B cell (primary cell): ENCODE measurements at regions not wholly inside any gene's neighbourhood (a gene's known extent, or its start where the extent isn't known, plus 50 kb on each side); places are given as distances from the start of the nearest gene placed in this dataset.

ENCODE experiments used
- EZH2 ChIP-seq: IDR thresholded peaks from 2 replicates; pipeline ENCODE4 v1.6.1; 2012; ENCODE audit warnings: borderline replicate concordance, low read depth, mild to moderate bottlenecking, moderate library complexity, low read length; ENCODE audit not compliant: insufficient read depth, poor library complexity, severe bottlenecking
- TF ChIP-seq, protein P1 (sequence below): fragments of 200-600 bp; IDR thresholded peaks from one replicate; pipeline ENCODE4 v1.8.0; 2022; ENCODE audit warnings: antibody characterized with exemption, mild to moderate bottlenecking

GRCh38 chr18:68053290-68053689 lies 536.8 kb upstream of the DSEL start:
- TF ChIP-seq, protein P1, sequence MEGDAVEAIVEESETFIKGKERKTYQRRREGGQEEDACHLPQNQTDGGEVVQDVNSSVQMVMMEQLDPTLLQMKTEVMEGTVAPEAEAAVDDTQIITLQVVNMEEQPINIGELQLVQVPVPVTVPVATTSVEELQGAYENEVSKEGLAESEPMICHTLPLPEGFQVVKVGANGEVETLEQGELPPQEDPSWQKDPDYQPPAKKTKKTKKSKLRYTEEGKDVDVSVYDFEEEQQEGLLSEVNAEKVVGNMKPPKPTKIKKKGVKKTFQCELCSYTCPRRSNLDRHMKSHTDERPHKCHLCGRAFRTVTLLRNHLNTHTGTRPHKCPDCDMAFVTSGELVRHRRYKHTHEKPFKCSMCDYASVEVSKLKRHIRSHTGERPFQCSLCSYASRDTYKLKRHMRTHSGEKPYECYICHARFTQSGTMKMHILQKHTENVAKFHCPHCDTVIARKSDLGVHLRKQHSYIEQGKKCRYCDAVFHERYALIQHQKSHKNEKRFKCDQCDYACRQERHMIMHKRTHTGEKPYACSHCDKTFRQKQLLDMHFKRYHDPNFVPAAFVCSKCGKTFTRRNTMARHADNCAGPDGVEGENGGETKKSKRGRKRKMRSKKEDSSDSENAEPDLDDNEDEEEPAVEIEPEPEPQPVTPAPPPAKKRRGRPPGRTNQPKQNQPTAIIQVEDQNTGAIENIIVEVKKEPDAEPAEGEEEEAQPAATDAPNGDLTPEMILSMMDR: no peak
- TF ChIP-seq EZH2: no peak
